A549 (cell line): ENCODE measurements at regions not wholly inside any gene's neighbourhood (a gene's known extent, or its start where the extent isn't known, plus 50 kb on each side); places are given as distances from the start of the nearest gene placed in this dataset.

Source experiments
- ATAC-seq, 2 experiments: fragments of 200-7000 bp in 1 of 2; fragments of >200 bp in 1 of 2; cut with Nextera tagmentation in 1 of 2; cut with Tn5 transposase in 1 of 2; 3 replicates each; pipeline versions ENCODE4 v1.8.0 to v1.9.1; 2018 to 2020; ENCODE audit warnings: mild to moderate bottlenecking in 1 of 2, moderate library complexity in 1 of 2
- CTCF ChIA-PET: fragments of 300-600 bp; sonication (Branson Sonifier 250); formaldehyde crosslinking; extraction: SDS; loops from one replicate; lab custom pipeline; 2021; ENCODE audit warnings: antibody characterized with exemption, inconsistent platforms; lab: Yijun Ruan, JAX
- POLR2A ChIA-PET: fragments of 350-600 bp; formaldehyde crosslinking; extraction: SDS; loops from one replicate; lab custom pipeline; 2021; ENCODE audit warnings: antibody characterized with exemption, inconsistent platforms; lab: Yijun Ruan, JAX
- DNase-seq, 2 experiments: peaks; one replicate each; pipeline versions ENCODE4 v3.0.0 to v3.0.0-alpha.2; 2011 to 2016; ENCODE audit warnings: low read depth in 1 of 2, low spot score in 1 of 2
- FAIRE-seq: peaks from 2 replicates; lab custom pipeline; 2011; peaks lifted over from hg19 to GRCh38; lab: Jason Lieb, UNC
- H3K27ac ChIP-seq, 2 experiments: fragments of >200 bp; sonication (Bioruptor Twin); formaldehyde crosslinking; 3 replicates each; pipeline ENCODE4 v1.5.1; 2016 to 2017
- H3K4me1 ChIP-seq: fragments of >200 bp; sonication (Bioruptor Twin); formaldehyde crosslinking; 3 replicates; pipeline ENCODE4 v1.6.1; 2016
- H3K4me2 ChIP-seq: fragments of >200 bp; sonication (Bioruptor Twin); formaldehyde crosslinking; 3 replicates; pipeline ENCODE4 v1.6.1; 2016
- H3K4me3 ChIP-seq: fragments of >200 bp; sonication (Bioruptor Twin); formaldehyde crosslinking; 3 replicates; pipeline ENCODE4 v1.5.1; 2016
- H3K9me3 ChIP-seq: fragments of >200 bp; sonication (Bioruptor Twin); formaldehyde crosslinking; 3 replicates; pipeline ENCODE4 v1.6.1; 2016
- CBX2 ChIP-seq: fragments of 200-600 bp; sonication (generic); IDR thresholded peaks from 2 replicates; pipeline ENCODE4 v1.6.1; 2016; ENCODE audit warnings: low read depth, mild to moderate bottlenecking, borderline replicate concordance
- CEBPB ChIP-seq, 2 experiments: fragments of >200 bp in 1 of 2; sonication (Bioruptor Twin) in 1 of 2; formaldehyde crosslinking in 1 of 2; IDR thresholded peaks; 2 replicates each; pipeline ENCODE4 v1.6.1; 2012 to 2016
- CHD2 ChIP-seq: fragments of 150-350 bp; IDR thresholded peaks from 2 replicates; pipeline ENCODE4 v1.6.1; 2014; ENCODE audit warnings: low read length; ENCODE audit not compliant: partially characterized antibody
- CHD4 ChIP-seq: fragments of 200-600 bp; sonication (generic); IDR thresholded peaks from 2 replicates; pipeline ENCODE4 v1.6.1; 2016; ENCODE audit warnings: antibody characterized with exemption, mild to moderate bottlenecking, borderline replicate concordance
- FOSL2 ChIP-seq, 2 experiments: fragments of 450-650 bp in 1 of 2; fragments of >200 bp in 1 of 2; sonication (Bioruptor Twin) in 1 of 2; formaldehyde crosslinking; IDR thresholded peaks; 2 replicates each; pipeline versions ENCODE4 v1.5.0 to v1.6.1; 2016 to 2020; ENCODE audit warnings: mild to moderate bottlenecking in 1 of 2, moderate library complexity in 1 of 2
- GATA3 ChIP-seq: IDR thresholded peaks from 2 replicates; pipeline ENCODE4 v1.6.1; 2012; ENCODE audit warnings: borderline replicate concordance
- HDAC2 ChIP-seq: fragments of 200-600 bp; sonication (generic); IDR thresholded peaks from 2 replicates; pipeline ENCODE4 v1.6.1; 2016
- HOXA7 ChIP-seq: fragments of 250-450 bp; sonication (Bioruptor Pico); IDR thresholded peaks from 2 replicates; pipeline ENCODE4 v1.5.0; 2020; ENCODE audit warnings: mild to moderate bottlenecking, moderate library complexity
- HOXB13 ChIP-seq: fragments of 250-450 bp; sonication (Bioruptor Pico); IDR thresholded peaks from 2 replicates; pipeline ENCODE4 v1.5.0; 2020; ENCODE audit warnings: low read depth, mild to moderate bottlenecking, moderate library complexity
- KDM1A ChIP-seq: fragments of 200-600 bp; sonication (generic); IDR thresholded peaks from 2 replicates; pipeline ENCODE4 v1.6.1; 2016; ENCODE audit warnings: low read depth, mild to moderate bottlenecking
- MAX ChIP-seq: IDR thresholded peaks from 2 replicates; pipeline ENCODE4 v1.6.1; 2012
- NFE2L2 ChIP-seq: fragments of 150-350 bp; conservative IDR thresholded peaks from 2 replicates; pipeline ENCODE4 v1.6.1; 2014; ENCODE audit warnings: low read length
- PHF8 ChIP-seq: fragments of 200-600 bp; sonication (generic); IDR thresholded peaks from 2 replicates; pipeline ENCODE4 v1.6.1; 2016; ENCODE audit warnings: low read depth, mild to moderate bottlenecking, antibody characterized with exemption, moderate library complexity, borderline replicate concordance
- POLR2AphosphoS2 ChIP-seq: conservative IDR thresholded peaks from 2 replicates; pipeline ENCODE4 v1.6.1; 2012; ENCODE audit warnings: low read length, improper control_type of control experiment, inconsistent platforms
- RAD21 ChIP-seq, 2 experiments: fragments of >200 bp in 1 of 2; sonication (Bioruptor Twin) in 1 of 2; formaldehyde crosslinking in 1 of 2; IDR thresholded peaks in 1 of 2; conservative IDR thresholded peaks in 1 of 2; 2 replicates in 1 of 2; 3 replicates in 1 of 2; pipeline ENCODE4 v1.6.1; 2012 to 2018; ENCODE audit warnings: inconsistent platforms in 1 of 2
- RFX5 ChIP-seq: fragments of 450-650 bp; IDR thresholded peaks from 2 replicates; pipeline ENCODE4 v1.7.1; 2014; ENCODE audit warnings: antibody characterized with exemption, mild to moderate bottlenecking, moderate library complexity
- ZC3H11A ChIP-seq: fragments of 450-650 bp; IDR thresholded peaks from 2 replicates; pipeline ENCODE4 v1.6.1; 2014; ENCODE audit warnings: antibody characterized with exemption, mild to moderate bottlenecking
- WGBS: methylation state at CpG from one replicate; pipeline ENCODE4 v1.1.6; 2017; ENCODE audit errors: missing lambda C conversion rate; 5-methylcytosine and 5-hydroxymethylcytosine counted together
- TF ChIP-seq, protein P1 (sequence below): fragments of >200 bp; sonication (Bioruptor Twin); formaldehyde crosslinking; IDR thresholded peaks from 3 replicates; pipeline ENCODE4 v1.6.1; 2016
- TF ChIP-seq, protein P2 (sequence below): IDR thresholded peaks from 2 replicates; pipeline ENCODE4 v1.6.1; 2012
- TF ChIP-seq, protein P3 (sequence below): fragments of 250-450 bp; sonication (Bioruptor Pico); IDR thresholded peaks from 2 replicates; pipeline ENCODE4 v1.5.0; 2020; ENCODE audit warnings: low read depth, mild to moderate bottlenecking, moderate library complexity

DNA sequence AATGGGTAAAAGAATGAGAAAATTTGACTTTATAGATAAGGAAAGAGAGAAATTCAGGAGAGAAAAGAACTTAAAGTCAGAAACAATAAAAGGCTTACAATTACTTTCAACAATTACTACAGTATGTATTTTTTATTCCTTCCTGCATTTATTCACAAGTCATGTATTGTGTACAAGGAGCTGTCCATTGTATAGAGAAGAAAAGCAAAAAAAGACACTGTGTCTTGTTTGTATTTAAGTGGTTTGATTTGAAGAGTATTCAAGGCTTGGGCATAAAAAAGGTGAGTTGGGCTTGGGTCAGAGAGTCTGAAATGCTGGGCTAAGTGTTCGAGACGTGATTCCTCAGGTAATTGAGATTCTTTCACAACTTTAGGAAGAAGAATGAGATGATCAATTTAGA lies 394.2 kb upstream of the ROBO2 start (continued):
- TF ChIP-seq ZC3H11A (no peak), GATA3 (no peak), PHF8 (no peak), POLR2AphosphoS2 (no peak), RAD21 (conservative IDR thresholded peaks at IDR 0.05 in 1 of 2, IDR thresholded peaks at IDR 0.05 in 1 of 2) (no peak), CEBPB (IDR thresholded peaks at IDR 0.05) (no peak), RFX5 (no peak), HOXB13 (CRISPR knock-in tag) (no peak)
- TF ChIP-seq, protein P1, sequence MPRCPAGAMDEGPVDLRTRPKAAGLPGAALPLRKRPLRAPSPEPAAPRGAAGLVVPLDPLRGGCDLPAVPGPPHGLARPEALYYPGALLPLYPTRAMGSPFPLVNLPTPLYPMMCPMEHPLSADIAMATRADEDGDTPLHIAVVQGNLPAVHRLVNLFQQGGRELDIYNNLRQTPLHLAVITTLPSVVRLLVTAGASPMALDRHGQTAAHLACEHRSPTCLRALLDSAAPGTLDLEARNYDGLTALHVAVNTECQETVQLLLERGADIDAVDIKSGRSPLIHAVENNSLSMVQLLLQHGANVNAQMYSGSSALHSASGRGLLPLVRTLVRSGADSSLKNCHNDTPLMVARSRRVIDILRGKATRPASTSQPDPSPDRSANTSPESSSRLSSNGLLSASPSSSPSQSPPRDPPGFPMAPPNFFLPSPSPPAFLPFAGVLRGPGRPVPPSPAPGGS, result no peak
- TF ChIP-seq, protein P2, sequence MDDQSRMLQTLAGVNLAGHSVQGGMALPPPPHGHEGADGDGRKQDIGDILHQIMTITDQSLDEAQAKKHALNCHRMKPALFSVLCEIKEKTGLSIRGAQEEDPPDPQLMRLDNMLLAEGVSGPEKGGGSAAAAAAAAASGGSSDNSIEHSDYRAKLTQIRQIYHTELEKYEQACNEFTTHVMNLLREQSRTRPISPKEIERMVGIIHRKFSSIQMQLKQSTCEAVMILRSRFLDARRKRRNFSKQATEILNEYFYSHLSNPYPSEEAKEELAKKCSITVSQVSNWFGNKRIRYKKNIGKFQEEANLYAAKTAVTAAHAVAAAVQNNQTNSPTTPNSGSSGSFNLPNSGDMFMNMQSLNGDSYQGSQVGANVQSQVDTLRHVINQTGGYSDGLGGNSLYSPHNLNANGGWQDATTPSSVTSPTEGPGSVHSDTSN, result no peak
- TF ChIP-seq, protein P3, sequence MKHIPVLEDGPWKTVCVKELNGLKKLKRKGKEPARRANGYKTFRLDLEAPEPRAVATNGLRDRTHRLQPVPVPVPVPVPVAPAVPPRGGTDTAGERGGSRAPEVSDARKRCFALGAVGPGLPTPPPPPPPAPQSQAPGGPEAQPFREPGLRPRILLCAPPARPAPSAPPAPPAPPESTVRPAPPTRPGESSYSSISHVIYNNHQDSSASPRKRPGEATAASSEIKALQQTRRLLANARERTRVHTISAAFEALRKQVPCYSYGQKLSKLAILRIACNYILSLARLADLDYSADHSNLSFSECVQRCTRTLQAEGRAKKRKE (CRISPR knock-in tag), result no peak

DNA sequence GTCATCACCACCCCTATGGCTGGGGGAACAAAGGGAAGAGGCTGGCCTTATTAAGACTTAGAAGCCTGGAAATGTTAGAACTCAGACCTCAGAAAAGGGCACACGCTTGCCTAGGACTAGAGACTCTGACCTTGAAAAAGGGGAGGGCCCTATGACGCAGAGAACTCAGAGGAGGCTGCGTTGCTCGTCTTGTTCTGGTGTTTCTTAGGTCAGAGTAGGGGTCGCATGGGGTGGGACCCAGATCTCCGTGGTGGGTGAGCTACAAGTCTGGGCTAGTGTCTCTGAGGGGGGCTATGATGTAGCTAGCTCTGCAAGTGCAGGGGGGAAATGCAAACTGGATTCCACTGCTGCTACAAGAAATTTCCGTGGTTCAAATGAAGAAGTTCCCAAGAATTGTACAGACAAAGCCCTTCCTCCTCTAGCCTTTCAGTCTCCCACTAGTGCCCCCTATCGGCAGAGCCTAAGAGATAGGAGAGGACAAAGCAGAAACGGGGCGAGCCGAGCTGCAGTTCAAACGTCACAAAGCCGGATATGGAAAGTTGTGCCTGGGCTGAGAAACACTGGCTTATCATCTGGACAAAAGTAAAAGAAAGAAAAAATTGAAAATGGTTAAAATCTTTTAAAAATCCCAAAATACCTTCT lies 392.9 kb upstream of the ROBO2 start:
- CTCF ChIA-PET, result no interaction called here

DNA sequence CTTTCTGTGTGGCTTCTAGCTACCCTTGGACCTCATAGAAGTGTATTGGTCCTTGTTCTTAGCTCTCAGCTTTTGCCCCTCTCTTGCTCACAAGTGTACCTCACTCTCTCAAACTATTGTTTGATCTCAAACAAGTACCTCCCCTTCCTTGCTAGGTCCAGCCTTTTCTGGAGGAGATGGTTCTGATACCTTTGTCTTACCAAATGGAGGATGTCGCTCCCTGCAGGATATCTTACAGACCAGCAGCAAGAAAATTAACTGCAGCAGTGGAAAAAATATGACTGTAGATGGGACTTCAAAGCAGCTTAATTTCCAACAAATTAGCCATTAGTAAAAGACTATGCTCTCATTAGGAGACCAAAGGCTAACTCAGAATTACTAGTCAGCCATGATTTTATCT lies 388.1 kb upstream of the ROBO2 start:
- POLR2A ChIA-PET, result no interaction called here
- no peak for DNase-seq
- no peak for ATAC-seq

More for the DNA sequence above, 392.9 kb upstream of the ROBO2 start:
- no peak for ATAC-seq
- H3K4me1 ChIP-seq, result no peaks in the 10 kb centered on the region
- no peaks in the 10 kb centered on the region for H3K9me3 ChIP-seq
- H3K27ac ChIP-seq, result no peak overlapping the region
- peak in 1 of 2 experiments; percentile 3 for DNase-seq
- no peak overlapping the region for H3K4me2 ChIP-seq
- TF ChIP-seq POLR2AphosphoS2 (no peak), MAX (no peak), HOXA7 (no peak), CHD2 (no peak), KDM1A (no peak), FOSL2 (IDR thresholded peaks at IDR 0.05) (no peak), FOSL2 (CRISPR knock-in tag; IDR thresholded peaks at IDR 0.05) (no peak), NFE2L2 (no peak), CHD4 (no peak), CBX2 (no peak), CEBPB (IDR thresholded peaks at IDR 0.05) (no peak)
- WGBS, result 8% methylated on average over 13 of the region's 13 CpGs
- POLR2A ChIA-PET, result no interaction called here
- FAIRE-seq, result no peak
- no peak overlapping the region for H3K4me3 ChIP-seq

More for the DNA sequence above, 388.1 kb upstream of the ROBO2 start:
- Histone ChIP-seq H3K27ac (no peak overlapping the region), H3K4me2 (no peak overlapping the region), H3K4me3 (no peak overlapping the region), H3K9me3 (peaks cover 3% of the 10 kb centered on the region; the same call in 1 of the 3 replicates), H3K4me1 (no peaks in the 10 kb centered on the region)
- 0% methylated on average over 1 of the region's 1 CpG for WGBS
- no peak for TF ChIP-seq HDAC2
- FAIRE-seq, result no peak
- CTCF ChIA-PET, result no interaction called here
